Hepatocyte (in vitro differentiated cells): ENCODE measurements at regions not wholly inside any gene's neighbourhood (a gene's known extent, or its start where the extent isn't known, plus 50 kb on each side); places are given as distances from the start of the nearest gene placed in this dataset.

Source experiments
- DNase-seq: peaks from one replicate; pipeline ENCODE4 v3.0.0-alpha.2; 2016; ENCODE audit warnings: low spot score
- H2AFZ ChIP-seq: fragments of 200-600 bp; sonication (generic); 2 replicates; pipeline ENCODE4 v1.6.0; 2016; ENCODE audit warnings: antibody characterized with exemption, mild to moderate bottlenecking
- H3K27ac ChIP-seq: fragments of 200-600 bp; sonication (generic); 2 replicates; pipeline ENCODE4 v1.5.1; 2016; ENCODE audit warnings: mild to moderate bottlenecking
- H3K27me3 ChIP-seq: fragments of 200-600 bp; sonication (generic); 2 replicates; pipeline ENCODE4 v1.6.1; 2016
- H3K36me3 ChIP-seq: fragments of 200-600 bp; sonication (generic); replicated peaks from 2 replicates; pipeline ENCODE4 v1.5.1; 2016; ENCODE audit warnings: low read depth; ENCODE audit not compliant: insufficient read depth
- H3K4me1 ChIP-seq: fragments of 200-600 bp; sonication (generic); 2 replicates; pipeline ENCODE4 v1.5.1; 2016; ENCODE audit warnings: mild to moderate bottlenecking, moderate library complexity; ENCODE audit not compliant: insufficient read depth
- H3K4me2 ChIP-seq: fragments of 200-600 bp; sonication (generic); 2 replicates; pipeline ENCODE4 v1.6.0; 2016
- H3K4me3 ChIP-seq: fragments of 200-600 bp; sonication (generic); 2 replicates; pipeline ENCODE4 v1.5.1; 2016; ENCODE audit warnings: mild to moderate bottlenecking
- H3K79me2 ChIP-seq: fragments of 200-600 bp; sonication (generic); 2 replicates; pipeline ENCODE4 v1.6.0; 2017; ENCODE audit warnings: mild to moderate bottlenecking
- H3K9me2 ChIP-seq: fragments of 200-600 bp; sonication (generic); replicated peaks from 2 replicates; pipeline ENCODE4 v1.6.0; 2017; ENCODE audit warnings: mild to moderate bottlenecking; ENCODE audit not compliant: insufficient read depth
- H3K9me3 ChIP-seq: fragments of 200-600 bp; sonication (generic); 2 replicates; pipeline ENCODE4 v1.5.1; 2016; ENCODE audit warnings: low read depth, mild to moderate bottlenecking
- H4K20me1 ChIP-seq: fragments of 200-600 bp; sonication (generic); 2 replicates; pipeline ENCODE4 v1.6.0; 2016; ENCODE audit warnings: mild to moderate bottlenecking; ENCODE audit not compliant: insufficient read depth, poor library complexity, severe bottlenecking
- CTCF ChIP-seq: fragments of 200-600 bp; sonication (generic); IDR thresholded peaks from 2 replicates; pipeline ENCODE4 v1.5.1; 2016; ENCODE audit warnings: antibody characterized with exemption, mild to moderate bottlenecking; ENCODE audit not compliant: poor library complexity
- EZH2 ChIP-seq: fragments of 200-600 bp; sonication (generic); IDR thresholded peaks from 2 replicates; pipeline ENCODE4 v1.6.1; 2016; ENCODE audit warnings: antibody characterized with exemption, mild to moderate bottlenecking, borderline replicate concordance
- EZH2phosphoT487 ChIP-seq: fragments of 200-600 bp; sonication (generic); IDR thresholded peaks from one replicate; pipeline ENCODE4 v1.6.1; 2018; ENCODE audit warnings: antibody characterized with exemption, mild to moderate bottlenecking, low read depth, moderate library complexity; ENCODE audit not compliant: unreplicated experiment, severe bottlenecking
- WGBS: methylation state at CpG from one replicate; pipeline ENCODE4 v1.1.6; 2016; ENCODE audit warnings: low lambda C conversion rate; ENCODE audit errors: missing lambda C conversion rate; 5-methylcytosine and 5-hydroxymethylcytosine counted together

- H3K27me3 ChIP-seq, result no peaks in the 10 kb centered on the region
- no peaks in the 10 kb centered on the region for H3K9me2 ChIP-seq
- H3K36me3 ChIP-seq, result no peaks in the 10 kb centered on the region
- no peaks in the 10 kb centered on the region for H4K20me1 ChIP-seq
- DNase-seq, result no peak
- no peak for TF ChIP-seq EZH2phosphoT487
- TF ChIP-seq EZH2, result no peak
- no peak for TF ChIP-seq CTCF
- H3K4me2 ChIP-seq, result no peak overlapping the region
- no peaks in the 10 kb centered on the region for H3K9me3 ChIP-seq
- WGBS, result 83% methylated on average over 4 of the region's 4 CpGs
- H2AFZ ChIP-seq, result no peak overlapping the region
- H3K27ac ChIP-seq, result no peak overlapping the region
- H3K4me1 ChIP-seq, result no peaks in the 10 kb centered on the region
- no peak overlapping the region for H3K4me3 ChIP-seq
- H3K79me2 ChIP-seq, result no peaks in the 10 kb centered on the region
Observed at GRCh38 chr14:22095860-22096513, 422.4 kb upstream of the OR4E1 start.

GRCh38 chr14:22089940-22090339, 416.3 kb upstream of the OR4E1 start:
- no peaks in the 10 kb centered on the region for H3K36me3 ChIP-seq
- no peak overlapping the region for H2AFZ ChIP-seq
- H3K4me2 ChIP-seq, result no peak overlapping the region
- no peaks in the 10 kb centered on the region for H3K4me1 ChIP-seq
- TF ChIP-seq EZH2phosphoT487 (no peak), EZH2 (no peak), CTCF (no peak)
- H3K27ac ChIP-seq, result no peak overlapping the region
- no peaks in the 10 kb centered on the region for H3K9me2 ChIP-seq
- no peaks in the 10 kb centered on the region for H3K79me2 ChIP-seq
- H4K20me1 ChIP-seq, result no peaks in the 10 kb centered on the region
- 79% methylated on average over 2 of the region's 2 CpGs for WGBS
- no peaks in the 10 kb centered on the region for H3K9me3 ChIP-seq
- no peak overlapping the region for H3K4me3 ChIP-seq
- H3K27me3 ChIP-seq, result no peaks in the 10 kb centered on the region
- DNase-seq, result no peak

GRCh38 chr14:22088614-22089342, 415.2 kb upstream of the OR4E1 start:
- H2AFZ ChIP-seq, result no peak overlapping the region
- DNase-seq, result no peak
- no peak overlapping the region for H3K27ac ChIP-seq
- no peaks in the 10 kb centered on the region for H3K79me2 ChIP-seq
- no peaks in the 10 kb centered on the region for H3K36me3 ChIP-seq
- H3K4me2 ChIP-seq, result no peak overlapping the region
- TF ChIP-seq EZH2 (no peak), CTCF (no peak), EZH2phosphoT487 (no peak)
- no peak overlapping the region for H3K4me3 ChIP-seq
- no peaks in the 10 kb centered on the region for H3K4me1 ChIP-seq
- no peaks in the 10 kb centered on the region for H4K20me1 ChIP-seq
- no peaks in the 10 kb centered on the region for H3K9me3 ChIP-seq
- H3K9me2 ChIP-seq, result no peaks in the 10 kb centered on the region
- no peaks in the 10 kb centered on the region for H3K27me3 ChIP-seq
- WGBS, result 92% methylated on average over 2 of the region's 2 CpGs
